ENCODE measurements at regions not wholly inside any gene's neighbourhood (a gene's known extent, or its start where the extent isn't known, plus 50 kb on each side); places are given as distances from the start of the nearest gene placed in this dataset.

- Histone ChIP-seq H3K27ac (ENCODE audit: low read length) (no peak overlapping the region), H3K36me3 (ENCODE audit: insufficient read depth, low read length) (no peaks in the 10 kb centered on the region), H3K79me2 (replicated peaks; ENCODE audit: insufficient read depth, low read length) (no peaks in the 10 kb centered on the region), H3K9me2 (ENCODE audit: insufficient read depth, low read length) (no peaks in the 10 kb centered on the region), H2AFZ (ENCODE audit: low read depth, low read length) (no peak overlapping the region), H3K9me3 (ENCODE audit: low read length) (no peaks in the 10 kb centered on the region), H3K27me3 (ENCODE audit: insufficient read depth, low read depth, low read length) (no peaks in the 10 kb centered on the region), H3K9ac (ENCODE audit: low read length) (no peak overlapping the region), H3K4me3 (ENCODE audit: low read length) (no peak overlapping the region), H3F3A (ENCODE audit: insufficient read depth, low read length, poor library complexity, severe bottlenecking) (no peaks in the 10 kb centered on the region), H3K4me2 (ENCODE audit: low read length) (no peak overlapping the region), H4K20me1 (ENCODE audit: insufficient read depth) (no peaks in the 10 kb centered on the region)
- TF ChIP-seq EP300 (conservative IDR thresholded peaks at IDR 0.05; ENCODE audit: poor library complexity, severe bottlenecking) = no peak
- TF ChIP-seq REST (IDR thresholded peaks at IDR 0.05; ENCODE audit: borderline replicate concordance) = no peak
- TF ChIP-seq RAD21 (conservative IDR thresholded peaks at IDR 0.05) = no peak
- no peak for TF ChIP-seq POLR2AphosphoS5 (IDR thresholded peaks at IDR 0.05)
- TF ChIP-seq EZH2 (IDR thresholded peaks at IDR 0.05; ENCODE audit: borderline replicate concordance, insufficient read depth, low read length, poor library complexity, severe bottlenecking) = no peak
- TF ChIP-seq MXI1 (conservative IDR thresholded peaks at IDR 0.05; ENCODE audit: poor library complexity, severe bottlenecking) = no peak
- no peak for TF ChIP-seq TAF1 (IDR thresholded peaks at IDR 0.05; ENCODE audit: low read depth)
- TF ChIP-seq SMC3 (conservative IDR thresholded peaks at IDR 0.05; ENCODE audit: poor library complexity) = no peak
- no peak for TF ChIP-seq CTCF (IDR thresholded peaks at IDR 0.05; ENCODE audit: poor library complexity, severe bottlenecking)
Measured at GRCh38 chr6:133833949-133834359, 55.0 kb upstream of the TCF21 start.

- no peaks in the 10 kb centered on the region for H3K27me3 ChIP-seq (ENCODE audit: insufficient read depth, low read depth, low read length)
- no peaks in the 10 kb centered on the region for H3K79me2 ChIP-seq (replicated peaks; ENCODE audit: insufficient read depth, low read length)
- no peaks in the 10 kb centered on the region for H3K9me2 ChIP-seq (ENCODE audit: insufficient read depth, low read length)
- no peak overlapping the region for H3K9ac ChIP-seq (ENCODE audit: low read length)
- no peaks in the 10 kb centered on the region for H3F3A ChIP-seq (ENCODE audit: insufficient read depth, low read length, poor library complexity, severe bottlenecking)
- no peaks in the 10 kb centered on the region for H3K9me3 ChIP-seq (ENCODE audit: low read length)
- no peak overlapping the region for H3K4me3 ChIP-seq (ENCODE audit: low read length)
- H4K20me1 ChIP-seq (ENCODE audit: insufficient read depth) = no peaks in the 10 kb centered on the region
- no peak overlapping the region for H2AFZ ChIP-seq (ENCODE audit: low read depth, low read length)
- no peak overlapping the region for H3K27ac ChIP-seq (ENCODE audit: low read length)
- TF ChIP-seq POLR2AphosphoS5 (IDR thresholded peaks at IDR 0.05) (no peak), MXI1 (conservative IDR thresholded peaks at IDR 0.05; ENCODE audit: poor library complexity, severe bottlenecking) (no peak), TAF1 (IDR thresholded peaks at IDR 0.05; ENCODE audit: low read depth) (no peak), REST (IDR thresholded peaks at IDR 0.05; ENCODE audit: borderline replicate concordance) (no peak), EZH2 (IDR thresholded peaks at IDR 0.05; ENCODE audit: borderline replicate concordance, insufficient read depth, low read length, poor library complexity, severe bottlenecking) (no peak), EP300 (conservative IDR thresholded peaks at IDR 0.05; ENCODE audit: poor library complexity, severe bottlenecking) (no peak), SMC3 (conservative IDR thresholded peaks at IDR 0.05; ENCODE audit: poor library complexity) (no peak), RAD21 (conservative IDR thresholded peaks at IDR 0.05) (no peak), CTCF (IDR thresholded peaks at IDR 0.05; ENCODE audit: poor library complexity, severe bottlenecking) (no peak)
- H3K4me2 ChIP-seq (ENCODE audit: low read length) = no peak overlapping the region
- no peaks in the 10 kb centered on the region for H3K36me3 ChIP-seq (ENCODE audit: insufficient read depth, low read length)
Measured at GRCh38 chr6:133834472-133835170, 54.3 kb upstream of the TCF21 start.

Data from neural cell (in vitro differentiated cells).